Right atrium auricular region (tissue), 2 donors: ENCODE measurements at regions not wholly inside any gene's neighbourhood (a gene's known extent, or its start where the extent isn't known, plus 50 kb on each side); places are given as distances from the start of the nearest gene placed in this dataset.

ENCODE experiments used
- DNase-seq: peaks from one replicate; pipeline ENCODE4 v3.0.0-alpha.2; 2019; ENCODE audit warnings: low spot score
- H3K27ac ChIP-seq, 2 donors: fragments of 200-600 bp; sonication (generic); 1 replicate in 1 of 2; 2 replicates in 1 of 2; pipeline ENCODE4 v1.5.1; 2016 to 2019
- H3K27me3 ChIP-seq, 2 donors: fragments of 200-600 bp; sonication (generic); one replicate each; pipeline versions ENCODE4 v1.5.1 to v1.6.0; 2017 to 2019
- H3K36me3 ChIP-seq: fragments of 200-600 bp; sonication (generic); one replicate; pipeline ENCODE4 v1.5.1; 2016
- H3K4me1 ChIP-seq, 2 donors: fragments of 200-600 bp; sonication (generic); one replicate each; pipeline versions ENCODE4 v1.5.1 to v1.6.0; 2017 to 2019
- H3K4me3 ChIP-seq, 2 donors: fragments of 200-600 bp; sonication (generic); 1 replicate in 1 of 2; 2 replicates in 1 of 2; pipeline ENCODE4 v1.5.1; 2017 to 2019; ENCODE audit warnings: mild to moderate bottlenecking in 1 of 2, moderate library complexity in 1 of 2
- H3K9me3 ChIP-seq, 2 donors: fragments of 200-600 bp; sonication (generic); one replicate each; pipeline ENCODE4 v1.5.1; 2019
- CTCF ChIP-seq, 2 donors: fragments of 200-600 bp; sonication (generic); IDR thresholded peaks; one replicate each; pipeline ENCODE4 v1.5.1; 2019; ENCODE audit warnings: antibody characterized with exemption in 2 of 2

DNA sequence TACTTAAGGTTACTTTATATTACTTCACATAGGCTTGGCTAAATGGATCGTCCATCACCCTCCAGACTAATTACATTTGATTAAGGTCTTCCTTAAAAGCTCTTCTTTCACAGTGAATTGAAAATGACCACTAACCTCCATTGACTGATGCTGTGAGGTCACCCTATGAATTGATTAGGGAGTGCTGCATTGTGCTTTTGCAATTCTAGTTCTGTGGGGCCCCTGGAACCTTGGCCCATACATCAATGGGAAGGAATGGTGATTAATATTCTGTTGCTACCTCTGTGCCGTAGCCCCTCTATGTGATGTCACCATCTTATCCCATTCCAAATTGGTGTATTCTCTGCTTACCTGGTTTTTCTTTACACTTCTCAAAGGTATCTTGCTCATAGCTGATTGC lies 682.2 kb downstream of the SQOR start:
- no peak overlapping the region for H3K4me3 ChIP-seq
- DNase-seq, result no peak
- no peaks in the 10 kb centered on the region for H3K27me3 ChIP-seq
- peaks cover 0 to 5% of the 10 kb centered on the region in 2 donors for H3K4me1 ChIP-seq
- no peak for TF ChIP-seq CTCF (IDR thresholded peaks at IDR 0.05)
- no peak overlapping the region for H3K27ac ChIP-seq
- no peaks in the 10 kb centered on the region for H3K36me3 ChIP-seq
- no peaks in the 10 kb centered on the region for H3K9me3 ChIP-seq

DNA sequence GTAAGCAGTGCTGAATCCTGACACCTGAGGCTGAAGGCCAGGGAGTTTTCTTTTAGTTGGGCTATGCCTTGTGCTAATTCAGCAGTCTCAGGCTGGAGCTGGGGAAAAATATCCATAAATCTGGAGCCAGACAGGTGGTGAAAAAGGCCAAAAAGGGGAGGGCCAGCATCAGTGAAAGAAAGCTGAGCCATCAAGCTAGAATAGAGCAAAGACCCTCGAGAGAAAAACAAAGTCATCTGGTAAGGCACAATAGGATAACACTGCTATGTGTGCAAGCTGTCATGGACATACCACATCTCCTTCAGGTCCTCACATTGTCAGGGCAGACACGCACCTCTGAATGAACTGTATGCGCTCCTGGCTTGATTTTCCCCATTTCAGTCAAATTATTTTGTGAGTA lies 687.9 kb downstream of the SQOR start:
- DNase-seq, result no peak
- Histone ChIP-seq H3K27ac (no peak overlapping the region), H3K9me3 (no peaks in the 10 kb centered on the region), H3K4me3 (no peak overlapping the region), H3K36me3 (no peaks in the 10 kb centered on the region), H3K27me3 (no peaks in the 10 kb centered on the region), H3K4me1 (no peaks in the 10 kb centered on the region)
- no peak for TF ChIP-seq CTCF (IDR thresholded peaks at IDR 0.05)

GRCh38 chr15:46326173-46326572 lies 691.3 kb downstream of the SQOR start:
- Histone ChIP-seq H3K27ac (no peak overlapping the region), H3K36me3 (no peaks in the 10 kb centered on the region), H3K27me3 (no peaks in the 10 kb centered on the region), H3K4me1 (no peaks in the 10 kb centered on the region), H3K4me3 (no peak overlapping the region), H3K9me3 (no peaks in the 10 kb centered on the region)
- DNase-seq, result no peak
- no peak for TF ChIP-seq CTCF (IDR thresholded peaks at IDR 0.05)

DNA sequence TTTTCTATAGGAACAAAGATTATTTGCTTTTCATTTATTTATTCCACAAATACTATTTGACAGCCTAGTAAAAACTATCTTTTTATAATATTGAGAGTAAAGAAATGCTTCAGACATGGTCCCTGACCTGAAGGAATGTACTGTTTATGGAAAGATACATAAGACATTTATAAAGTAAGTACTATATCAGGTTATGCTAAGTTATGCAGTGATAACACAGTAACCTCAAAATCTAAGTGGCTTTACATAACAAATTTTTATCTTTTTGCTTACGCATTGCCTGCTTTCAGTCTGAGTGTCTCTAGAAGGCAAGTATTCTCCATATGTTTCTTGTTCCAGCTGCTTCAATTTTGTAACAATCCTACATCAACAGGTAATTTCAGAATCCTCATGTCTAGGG lies 694.0 kb downstream of the SQOR start:
- Histone ChIP-seq H3K36me3 (no peaks in the 10 kb centered on the region), H3K27me3 (no peaks in the 10 kb centered on the region), H3K4me1 (no peaks in the 10 kb centered on the region), H3K27ac (no peak overlapping the region), H3K4me3 (no peak overlapping the region), H3K9me3 (no peaks in the 10 kb centered on the region)
- DNase-seq, result no peak
- TF ChIP-seq CTCF (IDR thresholded peaks at IDR 0.05), result no peak

DNA sequence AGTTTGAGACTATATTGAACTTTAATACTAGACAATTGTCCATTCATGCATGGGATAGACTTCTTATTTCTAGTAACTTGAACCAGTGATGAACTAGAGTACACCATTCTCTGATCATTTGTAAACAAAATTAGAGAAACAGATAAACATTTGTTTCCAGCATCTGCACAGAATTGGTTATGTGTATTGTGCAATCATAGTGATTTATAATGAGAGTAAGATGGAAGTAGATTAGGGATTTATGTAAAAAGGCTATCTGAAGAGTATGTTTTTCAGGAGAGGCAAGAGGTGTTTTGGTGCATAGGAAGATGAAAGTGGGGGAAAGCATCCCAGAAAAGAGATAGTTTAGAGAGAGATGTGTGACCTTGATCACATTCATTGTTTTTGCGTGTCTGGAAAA lies 695.0 kb downstream of the SQOR start:
- no peak for TF ChIP-seq CTCF (IDR thresholded peaks at IDR 0.05)
- H3K27ac ChIP-seq, result no peak overlapping the region
- H3K36me3 ChIP-seq, result no peaks in the 10 kb centered on the region
- no peak overlapping the region for H3K4me3 ChIP-seq
- no peaks in the 10 kb centered on the region for H3K4me1 ChIP-seq
- no peaks in the 10 kb centered on the region for H3K27me3 ChIP-seq
- DNase-seq, result no peak
- H3K9me3 ChIP-seq, result no peaks in the 10 kb centered on the region

GRCh38 chr15:46331546-46331945 lies 696.7 kb downstream of the SQOR start:
- Histone ChIP-seq H3K36me3 (no peaks in the 10 kb centered on the region), H3K4me1 (no peaks in the 10 kb centered on the region), H3K27ac (no peak overlapping the region), H3K9me3 (no peaks in the 10 kb centered on the region), H3K27me3 (no peaks in the 10 kb centered on the region), H3K4me3 (no peak overlapping the region)
- no peak for TF ChIP-seq CTCF (IDR thresholded peaks at IDR 0.05)
- DNase-seq, result no peak
